Breast epithelium (tissue), 4 donors: ENCODE measurements at regions not wholly inside any gene's neighbourhood (a gene's known extent, or its start where the extent isn't known, plus 50 kb on each side); places are given as distances from the start of the nearest gene placed in this dataset.

Experiments used
- DNase-seq, 2 donors: peaks; one replicate each; pipeline ENCODE4 v3.0.0-alpha.2; 2019; ENCODE audit warnings: low spot score in 2 of 2
- H3K27ac ChIP-seq, 2 donors: fragments of 200-600 bp; sonication (generic) in 1 of 2; one replicate each; pipeline ENCODE4 v1.5.1; 2016 to 2019; ENCODE audit warnings: mild to moderate bottlenecking in 1 of 2
- H3K27me3 ChIP-seq, 2 donors: fragments of 200-600 bp; sonication (generic) in 1 of 2; one replicate each; pipeline versions ENCODE4 v1.5.1 to v1.6.0; 2017 to 2019; ENCODE audit warnings: control low read depth in 1 of 2, mild to moderate bottlenecking in 1 of 2
- H3K36me3 ChIP-seq: fragments of 200-600 bp; one replicate; pipeline ENCODE4 v1.5.1; 2019
- H3K4me1 ChIP-seq, 2 donors: fragments of 200-600 bp; sonication (generic); one replicate each; pipeline ENCODE4 v1.5.1; 2016 to 2019; ENCODE audit warnings: control low read depth in 1 of 2
- H3K4me3 ChIP-seq, 3 donors: fragments of 200-600 bp; sonication (generic); 1 replicate in 2 of 3; 2 replicates in 1 of 3; pipeline ENCODE4 v1.5.1; 2016 to 2019; ENCODE audit warnings: mild to moderate bottlenecking in 3 of 3, moderate library complexity in 2 of 3
- H3K9me3 ChIP-seq, 2 donors: fragments of 200-600 bp; sonication (generic) in 1 of 2; one replicate each; pipeline ENCODE4 v1.5.1; 2016 to 2019; ENCODE audit warnings: control low read depth in 1 of 2
- CTCF ChIP-seq, 3 donors: fragments of 450-650 bp; IDR thresholded peaks; one replicate each; pipeline ENCODE4 v1.5.1; 2016 to 2017; ENCODE audit warnings: antibody characterized with exemption in 3 of 3, mild to moderate bottlenecking in 3 of 3, moderate library complexity in 3 of 3
- POLR2A ChIP-seq: fragments of 450-650 bp; IDR thresholded peaks from one replicate; pipeline ENCODE4 v1.6.1; 2016; ENCODE audit warnings: antibody characterized with exemption, mild to moderate bottlenecking, moderate library complexity
- POLR2AphosphoS5 ChIP-seq, 3 donors: sonication (generic); formaldehyde crosslinking; IDR thresholded peaks; one replicate each; pipeline ENCODE4 v1.6.1; 2017; ENCODE audit warnings: antibody characterized with exemption in 3 of 3
- intact Hi-C: fragments of 100-400 bp; cut with DNase I; formaldehyde crosslinking; loops from one replicate; pipeline ENCODE4 v1.15.1; 2023; ENCODE audit warnings: low total_unique reads

- Histone ChIP-seq H3K4me3 (no peak overlapping the region), H3K27me3 (no peaks in the 10 kb centered on the region), H3K27ac (no peak overlapping the region), H3K9me3 (no peaks in the 10 kb centered on the region), H3K36me3 (no peaks in the 10 kb centered on the region), H3K4me1 (no peaks in the 10 kb centered on the region)
- TF ChIP-seq POLR2A (no peak), CTCF (IDR thresholded peaks at IDR 0.05) (no peak)
- intact Hi-C loops: no loop called here
- DNase-seq: no peak
Observed at GRCh38 chr14:38882533-38882932, 220.5 kb downstream of the SEC23A start.

- no peaks in the 10 kb centered on the region for H3K4me1 ChIP-seq
- intact Hi-C loops: no loop called here
- no peak for TF ChIP-seq CTCF (IDR thresholded peaks at IDR 0.05)
- no peak for TF ChIP-seq POLR2A
- TF ChIP-seq POLR2AphosphoS5 (IDR thresholded peaks at IDR 0.05): no peak
- no peak for DNase-seq
- no peak overlapping the region for H3K27ac ChIP-seq
- H3K36me3 ChIP-seq: no peaks in the 10 kb centered on the region
- H3K4me3 ChIP-seq: no peak overlapping the region
- H3K27me3 ChIP-seq: no peaks in the 10 kb centered on the region
- H3K9me3 ChIP-seq: no peaks in the 10 kb centered on the region
Observed at GRCh38 chr14:38880643-38881524, 222.2 kb downstream of the SEC23A start.

GRCh38 chr14:38877744-38878388 lies 225.2 kb downstream of the SEC23A start:
- intact Hi-C loops: no loop called here
- H3K27ac ChIP-seq: no peak overlapping the region
- no peak overlapping the region for H3K4me3 ChIP-seq

GRCh38 chr14:38874721-38875120 lies 228.3 kb downstream of the SEC23A start:
- DNase-seq: no peak
- no peak for TF ChIP-seq POLR2AphosphoS5 (IDR thresholded peaks at IDR 0.05)
- Histone ChIP-seq H3K9me3 (no peaks in the 10 kb centered on the region), H3K4me3 (no peak overlapping the region), H3K27me3 (no peaks in the 10 kb centered on the region), H3K36me3 (no peaks in the 10 kb centered on the region), H3K27ac (no peak overlapping the region), H3K4me1 (no peaks in the 10 kb centered on the region)
- intact Hi-C loops: no loop called here

More at GRCh38 chr14:38877744-38878388, 225.2 kb downstream of the SEC23A start:
- DNase-seq: no peak
- no peaks in the 10 kb centered on the region for H3K9me3 ChIP-seq
- TF ChIP-seq CTCF (IDR thresholded peaks at IDR 0.05) (no peak), POLR2A (no peak), POLR2AphosphoS5 (IDR thresholded peaks at IDR 0.05) (no peak)
- no peaks in the 10 kb centered on the region for H3K36me3 ChIP-seq
- H3K27me3 ChIP-seq: no peaks in the 10 kb centered on the region
- H3K4me1 ChIP-seq: no peaks in the 10 kb centered on the region

- Histone ChIP-seq H3K27me3 (no peaks in the 10 kb centered on the region), H3K36me3 (no peaks in the 10 kb centered on the region), H3K9me3 (no peaks in the 10 kb centered on the region), H3K27ac (no peak overlapping the region), H3K4me3 (no peak overlapping the region), H3K4me1 (no peaks in the 10 kb centered on the region)
- intact Hi-C loops: no loop called here
- no peak for DNase-seq
- no peak for TF ChIP-seq POLR2A
- TF ChIP-seq POLR2AphosphoS5 (IDR thresholded peaks at IDR 0.05): no peak
- TF ChIP-seq CTCF (IDR thresholded peaks at IDR 0.05): no peak
Observed at GRCh38 chr14:38873941-38874612, 229.0 kb downstream of the SEC23A start.
